ENCODE measurements at regions not wholly inside any gene's neighbourhood (a gene's known extent, or its start where the extent isn't known, plus 50 kb on each side); places are given as distances from the start of the nearest gene placed in this dataset.

DNA sequence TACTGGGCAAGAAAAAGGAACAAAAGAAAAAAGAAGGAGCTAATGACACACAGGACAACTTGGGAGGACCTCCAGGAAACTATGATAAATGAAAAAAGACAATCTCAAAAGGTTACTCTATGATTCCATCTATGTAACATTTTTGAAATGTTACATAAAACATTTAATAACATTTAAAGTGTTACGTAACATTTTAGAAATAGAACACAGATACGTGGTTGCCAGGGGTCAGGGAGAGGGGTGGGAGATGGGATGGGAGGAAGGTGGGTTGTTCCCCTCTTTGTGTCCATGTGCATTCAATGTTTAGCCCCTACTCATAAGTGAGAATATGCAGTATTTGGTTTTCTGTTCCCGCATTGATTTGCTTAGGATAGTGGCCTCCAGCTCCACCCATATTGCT, 116.6 kb downstream of the C16orf95 start (continued):
- TF ChIP-seq, protein P1, sequence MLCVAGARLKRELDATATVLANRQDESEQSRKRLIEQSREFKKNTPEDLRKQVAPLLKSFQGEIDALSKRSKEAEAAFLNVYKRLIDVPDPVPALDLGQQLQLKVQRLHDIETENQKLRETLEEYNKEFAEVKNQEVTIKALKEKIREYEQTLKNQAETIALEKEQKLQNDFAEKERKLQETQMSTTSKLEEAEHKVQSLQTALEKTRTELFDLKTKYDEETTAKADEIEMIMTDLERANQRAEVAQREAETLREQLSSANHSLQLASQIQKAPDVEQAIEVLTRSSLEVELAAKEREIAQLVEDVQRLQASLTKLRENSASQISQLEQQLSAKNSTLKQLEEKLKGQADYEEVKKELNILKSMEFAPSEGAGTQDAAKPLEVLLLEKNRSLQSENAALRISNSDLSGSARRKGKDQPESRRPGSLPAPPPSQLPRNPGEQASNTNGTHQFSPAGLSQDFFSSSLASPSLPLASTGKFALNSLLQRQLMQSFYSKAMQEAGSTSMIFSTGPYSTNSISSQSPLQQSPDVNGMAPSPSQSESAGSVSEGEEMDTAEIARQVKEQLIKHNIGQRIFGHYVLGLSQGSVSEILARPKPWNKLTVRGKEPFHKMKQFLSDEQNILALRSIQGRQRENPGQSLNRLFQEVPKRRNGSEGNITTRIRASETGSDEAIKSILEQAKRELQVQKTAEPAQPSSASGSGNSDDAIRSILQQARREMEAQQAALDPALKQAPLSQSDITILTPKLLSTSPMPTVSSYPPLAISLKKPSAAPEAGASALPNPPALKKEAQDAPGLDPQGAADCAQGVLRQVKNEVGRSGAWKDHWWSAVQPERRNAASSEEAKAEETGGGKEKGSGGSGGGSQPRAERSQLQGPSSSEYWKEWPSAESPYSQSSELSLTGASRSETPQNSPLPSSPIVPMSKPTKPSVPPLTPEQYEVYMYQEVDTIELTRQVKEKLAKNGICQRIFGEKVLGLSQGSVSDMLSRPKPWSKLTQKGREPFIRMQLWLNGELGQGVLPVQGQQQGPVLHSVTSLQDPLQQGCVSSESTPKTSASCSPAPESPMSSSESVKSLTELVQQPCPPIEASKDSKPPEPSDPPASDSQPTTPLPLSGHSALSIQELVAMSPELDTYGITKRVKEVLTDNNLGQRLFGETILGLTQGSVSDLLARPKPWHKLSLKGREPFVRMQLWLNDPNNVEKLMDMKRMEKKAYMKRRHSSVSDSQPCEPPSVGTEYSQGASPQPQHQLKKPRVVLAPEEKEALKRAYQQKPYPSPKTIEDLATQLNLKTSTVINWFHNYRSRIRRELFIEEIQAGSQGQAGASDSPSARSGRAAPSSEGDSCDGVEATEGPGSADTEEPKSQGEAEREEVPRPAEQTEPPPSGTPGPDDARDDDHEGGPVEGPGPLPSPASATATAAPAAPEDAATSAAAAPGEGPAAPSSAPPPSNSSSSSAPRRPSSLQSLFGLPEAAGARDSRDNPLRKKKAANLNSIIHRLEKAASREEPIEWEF (IDR thresholded peaks at IDR 0.05; ENCODE audit: insufficient replicate concordance, low read depth, low read length), result no peak
- TF ChIP-seq POLR2A (IDR thresholded peaks at IDR 0.05; ENCODE audit: low read depth, low read length), result no peak
- TF ChIP-seq IRF4 (IDR thresholded peaks at IDR 0.05; ENCODE audit: low read depth, low read length), result no peak
- TF ChIP-seq SUZ12 (IDR thresholded peaks at IDR 0.05; ENCODE audit: unreplicated experiment), result no peak
- TF ChIP-seq, protein P2, sequence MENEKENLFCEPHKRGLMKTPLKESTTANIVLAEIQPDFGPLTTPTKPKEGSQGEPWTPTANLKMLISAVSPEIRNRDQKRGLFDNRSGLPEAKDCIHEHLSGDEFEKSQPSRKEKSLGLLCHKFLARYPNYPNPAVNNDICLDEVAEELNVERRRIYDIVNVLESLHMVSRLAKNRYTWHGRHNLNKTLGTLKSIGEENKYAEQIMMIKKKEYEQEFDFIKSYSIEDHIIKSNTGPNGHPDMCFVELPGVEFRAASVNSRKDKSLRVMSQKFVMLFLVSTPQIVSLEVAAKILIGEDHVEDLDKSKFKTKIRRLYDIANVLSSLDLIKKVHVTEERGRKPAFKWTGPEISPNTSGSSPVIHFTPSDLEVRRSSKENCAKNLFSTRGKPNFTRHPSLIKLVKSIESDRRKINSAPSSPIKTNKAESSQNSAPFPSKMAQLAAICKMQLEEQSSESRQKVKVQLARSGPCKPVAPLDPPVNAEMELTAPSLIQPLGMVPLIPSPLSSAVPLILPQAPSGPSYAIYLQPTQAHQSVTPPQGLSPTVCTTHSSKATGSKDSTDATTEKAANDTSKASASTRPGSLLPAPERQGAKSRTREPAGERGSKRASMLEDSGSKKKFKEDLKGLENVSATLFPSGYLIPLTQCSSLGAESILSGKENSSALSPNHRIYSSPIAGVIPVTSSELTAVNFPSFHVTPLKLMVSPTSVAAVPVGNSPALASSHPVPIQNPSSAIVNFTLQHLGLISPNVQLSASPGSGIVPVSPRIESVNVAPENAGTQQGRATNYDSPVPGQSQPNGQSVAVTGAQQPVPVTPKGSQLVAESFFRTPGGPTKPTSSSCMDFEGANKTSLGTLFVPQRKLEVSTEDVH (IDR thresholded peaks at IDR 0.05; ENCODE audit: low read depth, partially characterized antibody), result no peak
- no peak for TF ChIP-seq TBL1XR1 (IDR thresholded peaks at IDR 0.05; ENCODE audit: low read depth, low read length)
- TF ChIP-seq ZNF384 (IDR thresholded peaks at IDR 0.05; ENCODE audit: borderline replicate concordance, low read depth, low read length), result no peak
- TF ChIP-seq, protein P3, sequence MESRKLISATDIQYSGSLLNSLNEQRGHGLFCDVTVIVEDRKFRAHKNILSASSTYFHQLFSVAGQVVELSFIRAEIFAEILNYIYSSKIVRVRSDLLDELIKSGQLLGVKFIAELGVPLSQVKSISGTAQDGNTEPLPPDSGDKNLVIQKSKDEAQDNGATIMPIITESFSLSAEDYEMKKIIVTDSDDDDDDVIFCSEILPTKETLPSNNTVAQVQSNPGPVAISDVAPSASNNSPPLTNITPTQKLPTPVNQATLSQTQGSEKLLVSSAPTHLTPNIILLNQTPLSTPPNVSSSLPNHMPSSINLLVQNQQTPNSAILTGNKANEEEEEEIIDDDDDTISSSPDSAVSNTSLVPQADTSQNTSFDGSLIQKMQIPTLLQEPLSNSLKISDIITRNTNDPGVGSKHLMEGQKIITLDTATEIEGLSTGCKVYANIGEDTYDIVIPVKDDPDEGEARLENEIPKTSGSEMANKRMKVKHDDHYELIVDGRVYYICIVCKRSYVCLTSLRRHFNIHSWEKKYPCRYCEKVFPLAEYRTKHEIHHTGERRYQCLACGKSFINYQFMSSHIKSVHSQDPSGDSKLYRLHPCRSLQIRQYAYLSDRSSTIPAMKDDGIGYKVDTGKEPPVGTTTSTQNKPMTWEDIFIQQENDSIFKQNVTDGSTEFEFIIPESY (IDR thresholded peaks at IDR 0.05), result no peak
